ENCODE measurements at regions not wholly inside any gene's neighbourhood (a gene's known extent, or its start where the extent isn't known, plus 50 kb on each side); places are given as distances from the start of the nearest gene placed in this dataset.

- TF ChIP-seq POLR2AphosphoS5 (IDR thresholded peaks at IDR 0.05; ENCODE audit: borderline replicate concordance, low read depth, low read length) (no peak), FOXP2 (optimal IDR thresholded peaks at IDR 0.05; ENCODE audit: control extremely low read depth, extremely low read length, insufficient read depth) (no peak)
Measured at GRCh38 chr3:182342252-182342651, 451.1 kb upstream of the ATP11B start.
